Gastroesophageal sphincter (tissue), 3 donors: ENCODE measurements at regions not wholly inside any gene's neighbourhood (a gene's known extent, or its start where the extent isn't known, plus 50 kb on each side); places are given as distances from the start of the nearest gene placed in this dataset.

Experiments used
- EP300 ChIP-seq: sonication (generic); formaldehyde crosslinking; IDR thresholded peaks from one replicate; pipeline ENCODE4 v1.6.1; 2017; ENCODE audit warnings: antibody characterized with exemption, mild to moderate bottlenecking
- POLR2A ChIP-seq, 2 donors: fragments of 450-650 bp; IDR thresholded peaks; one replicate each; pipeline ENCODE4 v1.6.1; 2017; ENCODE audit warnings: antibody characterized with exemption in 2 of 2, mild to moderate bottlenecking in 2 of 2, moderate library complexity in 1 of 2
- TF ChIP-seq, protein P1 (sequence below), 4 experiments: fragments of 200-600 bp in 2 of 4; fragments of 450-650 bp in 2 of 4; sonication (generic) in 1 of 4; IDR thresholded peaks; one replicate each; pipeline ENCODE4 v1.5.1; 2017 to 2019; ENCODE audit warnings: antibody characterized with exemption in 4 of 4, mild to moderate bottlenecking in 2 of 4, moderate library complexity in 2 of 4

DNA sequence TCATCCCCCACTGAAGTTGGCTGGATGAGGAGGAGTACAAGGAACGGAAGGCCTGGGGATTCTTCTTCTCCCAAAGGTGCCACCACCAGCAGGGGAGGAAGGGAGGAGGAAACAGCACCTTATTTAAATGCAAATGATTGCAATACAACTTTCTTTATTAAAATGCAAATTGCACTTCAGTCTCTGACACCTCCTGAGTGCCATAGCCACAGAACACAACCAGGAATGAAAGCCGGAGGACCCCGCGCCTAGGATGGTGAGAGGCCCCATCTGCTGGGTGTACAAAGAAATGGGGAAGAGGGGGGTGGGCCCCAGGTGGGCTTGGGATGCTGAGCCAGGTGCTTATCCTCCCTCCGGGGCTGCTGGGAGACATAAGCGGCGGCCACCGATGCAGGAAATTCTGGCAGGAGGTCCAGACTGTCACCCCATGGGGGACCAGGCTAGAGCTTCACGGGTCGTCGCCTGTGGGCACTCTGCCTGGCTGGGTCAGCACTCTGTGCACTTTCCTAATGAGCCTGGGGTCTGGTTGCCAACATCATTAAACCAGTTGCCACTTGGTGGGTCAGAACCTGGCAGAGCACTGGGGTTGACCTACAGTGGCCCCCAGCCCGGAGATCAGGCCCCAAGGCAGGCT lies 154.2 kb upstream of the MLN start:
- TF ChIP-seq POLR2A (IDR thresholded peaks at IDR 0.05) (no peak), EP300 (no peak)
- TF ChIP-seq, protein P1, sequence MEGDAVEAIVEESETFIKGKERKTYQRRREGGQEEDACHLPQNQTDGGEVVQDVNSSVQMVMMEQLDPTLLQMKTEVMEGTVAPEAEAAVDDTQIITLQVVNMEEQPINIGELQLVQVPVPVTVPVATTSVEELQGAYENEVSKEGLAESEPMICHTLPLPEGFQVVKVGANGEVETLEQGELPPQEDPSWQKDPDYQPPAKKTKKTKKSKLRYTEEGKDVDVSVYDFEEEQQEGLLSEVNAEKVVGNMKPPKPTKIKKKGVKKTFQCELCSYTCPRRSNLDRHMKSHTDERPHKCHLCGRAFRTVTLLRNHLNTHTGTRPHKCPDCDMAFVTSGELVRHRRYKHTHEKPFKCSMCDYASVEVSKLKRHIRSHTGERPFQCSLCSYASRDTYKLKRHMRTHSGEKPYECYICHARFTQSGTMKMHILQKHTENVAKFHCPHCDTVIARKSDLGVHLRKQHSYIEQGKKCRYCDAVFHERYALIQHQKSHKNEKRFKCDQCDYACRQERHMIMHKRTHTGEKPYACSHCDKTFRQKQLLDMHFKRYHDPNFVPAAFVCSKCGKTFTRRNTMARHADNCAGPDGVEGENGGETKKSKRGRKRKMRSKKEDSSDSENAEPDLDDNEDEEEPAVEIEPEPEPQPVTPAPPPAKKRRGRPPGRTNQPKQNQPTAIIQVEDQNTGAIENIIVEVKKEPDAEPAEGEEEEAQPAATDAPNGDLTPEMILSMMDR (IDR thresholded peaks at IDR 0.05): no peak
